ENCODE measurements at regions not wholly inside any gene's neighbourhood (a gene's known extent, or its start where the extent isn't known, plus 50 kb on each side); places are given as distances from the start of the nearest gene placed in this dataset.

DNA sequence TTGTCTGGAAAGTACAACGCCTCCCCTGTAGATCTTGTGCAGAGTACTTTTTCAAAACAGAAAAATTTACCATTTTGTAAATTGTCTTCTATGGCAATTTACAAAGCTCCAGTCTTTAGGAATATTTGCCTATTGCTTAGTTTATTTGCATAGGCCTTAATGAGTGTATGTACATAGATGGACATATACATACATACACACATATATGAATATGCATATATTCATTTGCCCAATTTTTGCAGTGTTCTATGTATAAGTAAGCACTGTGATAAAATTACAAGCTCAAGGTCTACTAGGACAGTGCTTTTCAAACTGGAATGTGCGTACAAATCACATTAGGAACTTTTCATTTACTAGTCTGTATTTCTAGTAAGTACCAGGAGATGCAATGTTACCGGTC, 301.3 kb upstream of the SMARCA2 start:
- no peak for DNase-seq

- DNase-seq: no peak
These were observed 297.3 kb upstream of the SMARCA2 start for GRCh38 chr9:1717882-1718281.

DNA sequence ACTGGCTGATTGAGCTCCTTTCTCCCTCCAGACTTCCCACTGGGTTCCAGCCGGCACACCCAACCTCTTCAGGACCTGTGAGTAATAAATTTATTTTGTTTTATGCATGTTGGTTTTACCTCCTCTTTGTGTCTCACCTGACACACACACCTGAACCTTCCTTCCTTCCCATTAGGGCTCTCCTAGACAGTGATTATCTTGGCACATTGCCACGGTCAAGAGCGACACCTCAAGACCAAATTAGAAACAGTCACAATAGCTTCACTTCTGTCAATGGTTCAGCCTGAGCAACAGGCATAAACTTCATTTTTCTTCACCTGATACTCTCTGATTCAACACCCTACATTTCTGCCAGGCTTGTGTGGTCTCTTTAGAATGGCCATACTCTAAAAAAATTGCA, 296.3 kb upstream of the SMARCA2 start:
- no peak for DNase-seq

DNA sequence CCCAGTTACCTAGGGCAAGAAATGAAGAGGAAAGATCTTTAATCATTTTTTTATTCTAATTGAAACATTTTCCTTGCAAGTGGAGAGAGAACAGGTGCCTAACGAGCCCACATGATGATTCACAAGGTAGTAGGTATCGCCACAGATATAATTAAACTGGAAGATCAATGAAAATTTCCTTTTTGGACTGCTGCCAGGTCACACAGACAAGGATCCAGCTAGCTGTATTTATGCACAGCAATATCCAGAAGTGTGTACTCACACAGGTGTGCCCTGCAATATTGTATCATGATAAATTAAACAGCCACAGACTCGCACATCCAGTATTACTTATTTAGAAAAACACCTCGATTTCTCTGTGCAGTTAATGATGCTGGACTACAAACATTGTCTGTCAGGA, 294.0 kb upstream of the SMARCA2 start:
- no peak for DNase-seq

GRCh38 chr9:1722404-1722803, 292.7 kb upstream of the SMARCA2 start:
- no peak for DNase-seq

DNA sequence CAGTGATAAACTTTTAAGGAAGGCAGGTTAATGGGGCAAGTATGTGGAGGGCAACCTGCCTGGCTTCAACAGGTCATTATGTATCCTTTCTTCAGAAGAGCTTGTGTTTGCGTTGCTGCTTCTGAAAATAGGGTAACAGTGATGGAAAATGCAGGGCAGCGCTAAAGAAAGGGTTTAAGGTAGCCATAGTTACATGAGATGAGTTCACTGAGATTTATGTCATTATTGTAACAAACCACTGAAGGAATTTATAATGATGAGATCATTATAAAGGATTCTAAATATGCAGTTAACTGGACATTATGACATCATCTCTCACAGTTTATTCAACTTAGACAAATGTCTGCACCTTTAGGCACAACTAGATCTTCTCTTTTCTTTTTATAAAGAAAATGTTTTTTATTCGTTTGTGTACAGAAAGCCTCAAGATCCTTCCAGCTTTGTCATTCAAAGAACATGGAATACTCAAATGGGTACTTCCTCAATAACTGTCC, 291.6 kb upstream of the SMARCA2 start:
- no peak for DNase-seq

DNA sequence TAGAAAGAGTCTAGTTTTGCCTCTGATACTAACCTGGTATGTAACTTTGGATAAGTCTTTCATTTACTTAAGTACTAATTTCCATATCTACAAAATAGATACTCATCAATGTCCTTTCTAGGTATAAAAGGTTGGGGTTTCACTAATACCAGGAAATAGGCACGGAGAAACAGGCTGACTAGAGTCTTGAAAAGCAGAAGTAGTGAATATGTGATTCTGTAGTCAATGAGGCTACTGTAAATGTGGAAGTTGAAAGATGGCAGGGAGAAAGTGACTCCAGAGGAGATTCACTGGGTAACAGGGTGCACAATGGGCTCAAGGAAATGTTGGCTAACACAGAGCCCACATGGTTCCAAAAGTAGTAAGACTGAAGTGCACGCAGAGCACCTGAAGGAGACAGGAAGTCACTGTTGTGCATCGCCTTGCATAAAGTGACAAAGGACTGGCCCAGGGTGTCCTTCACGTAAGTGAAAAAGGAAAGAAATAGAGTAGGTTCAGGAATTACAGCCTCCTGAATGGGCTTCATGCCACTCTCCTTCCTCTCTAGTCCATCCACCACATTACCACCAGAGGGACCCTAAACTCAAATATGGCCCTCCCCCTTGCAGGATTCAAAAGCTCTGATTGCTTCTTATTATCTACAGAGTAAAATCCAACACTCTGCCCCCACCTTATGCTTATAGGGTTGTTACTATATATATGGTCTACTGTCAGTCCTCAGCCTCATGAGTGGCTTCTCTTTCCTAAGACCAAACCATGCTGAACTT, 288.0 kb upstream of the SMARCA2 start:
- DNase-seq: no peak

DNA sequence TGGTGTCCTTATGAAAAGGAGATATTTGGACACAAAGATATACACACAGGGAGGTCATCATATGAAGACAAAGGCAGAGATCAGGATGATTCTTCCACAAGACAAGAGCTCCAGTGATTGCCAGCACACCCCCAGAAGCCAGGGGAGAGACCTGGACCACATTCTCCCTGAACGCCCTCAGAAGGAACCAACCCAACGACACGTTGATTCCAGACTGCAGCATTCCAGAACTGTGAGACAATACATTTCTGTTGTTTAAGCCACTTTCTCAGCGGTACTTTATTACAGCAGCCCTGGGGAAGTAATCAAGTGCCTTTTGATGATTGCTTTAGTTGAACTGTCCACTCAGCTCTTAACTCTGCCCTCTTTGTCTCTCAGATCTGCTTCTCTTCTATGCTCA, 285.5 kb upstream of the SMARCA2 start:
- DNase-seq: no peak

DNA sequence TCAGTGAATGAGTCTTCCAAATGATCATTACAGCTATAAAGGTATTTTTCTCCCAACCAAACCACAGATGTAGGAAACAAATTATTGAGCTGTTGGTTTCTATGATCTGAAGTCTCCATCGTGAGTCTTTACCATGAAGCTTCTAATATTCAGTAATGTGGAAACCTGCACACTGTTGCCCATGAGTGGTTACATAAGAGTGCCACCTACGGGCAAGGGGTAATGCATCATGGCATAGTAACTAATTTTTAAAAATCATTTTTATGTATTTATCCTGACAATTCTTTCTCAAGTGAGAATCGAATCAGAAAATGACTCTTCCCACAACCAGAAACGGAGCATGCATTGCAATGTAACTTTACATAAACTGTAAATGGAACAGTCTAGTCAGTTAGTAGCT, 282.5 kb upstream of the SMARCA2 start:
- DNase-seq: no peak

- no peak for DNase-seq
These were observed 276.5 kb upstream of the SMARCA2 start for GRCh38 chr9:1738511-1739100.

- DNase-seq: no peak
These were observed 271.8 kb upstream of the SMARCA2 start for GRCh38 chr9:1743121-1743960.

GRCh38 chr9:1745980-1746379, 269.2 kb upstream of the SMARCA2 start:
- no peak for DNase-seq

DNA sequence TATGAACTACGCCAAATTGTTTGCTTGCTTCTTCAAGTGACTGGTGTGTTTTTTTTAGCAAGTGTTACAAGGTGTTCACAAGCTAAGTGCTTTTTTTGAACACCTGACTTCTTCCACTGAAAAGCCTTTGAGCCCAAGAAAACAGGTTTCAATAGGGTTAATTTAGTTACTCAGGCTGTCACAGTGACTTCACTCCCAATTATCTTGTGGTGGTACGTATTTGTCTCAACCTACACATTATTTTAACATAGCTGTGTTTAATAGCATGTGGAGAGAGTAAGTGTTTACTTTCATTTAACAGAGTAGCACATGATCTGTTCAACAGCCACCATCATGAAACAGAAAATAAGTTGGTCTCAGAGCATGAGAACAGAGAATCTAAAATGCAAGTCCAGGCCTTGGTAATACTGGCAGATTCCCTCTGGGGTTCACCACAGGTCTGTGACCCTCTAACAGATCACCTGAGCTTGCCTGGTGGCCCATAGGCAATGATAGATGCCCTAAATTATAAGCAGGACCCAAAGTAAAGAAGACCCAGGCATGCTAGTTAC, 267.7 kb upstream of the SMARCA2 start:
- no peak for DNase-seq

DNA sequence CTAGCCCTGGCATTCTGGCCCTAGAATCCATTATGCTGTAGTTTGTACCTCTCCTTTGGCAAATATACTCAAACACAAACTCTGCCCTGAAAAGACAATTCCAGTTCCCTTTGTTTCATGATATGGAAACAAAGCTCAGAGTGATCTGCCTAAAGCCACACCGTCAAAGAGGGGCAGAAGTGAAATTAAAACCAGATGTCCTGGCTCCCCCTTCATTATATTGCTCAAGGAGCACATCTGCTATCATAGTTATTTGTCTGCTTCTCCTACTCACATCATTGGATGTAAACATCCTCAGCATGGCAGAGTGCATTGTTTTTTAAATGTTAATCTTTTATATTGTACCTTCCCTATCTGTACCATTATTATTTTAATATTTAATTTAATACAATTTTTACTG, 266.7 kb upstream of the SMARCA2 start:
- DNase-seq: no peak

- no peak for DNase-seq
These were observed 258.0 kb upstream of the SMARCA2 start for GRCh38 chr9:1757186-1757585.

DNA sequence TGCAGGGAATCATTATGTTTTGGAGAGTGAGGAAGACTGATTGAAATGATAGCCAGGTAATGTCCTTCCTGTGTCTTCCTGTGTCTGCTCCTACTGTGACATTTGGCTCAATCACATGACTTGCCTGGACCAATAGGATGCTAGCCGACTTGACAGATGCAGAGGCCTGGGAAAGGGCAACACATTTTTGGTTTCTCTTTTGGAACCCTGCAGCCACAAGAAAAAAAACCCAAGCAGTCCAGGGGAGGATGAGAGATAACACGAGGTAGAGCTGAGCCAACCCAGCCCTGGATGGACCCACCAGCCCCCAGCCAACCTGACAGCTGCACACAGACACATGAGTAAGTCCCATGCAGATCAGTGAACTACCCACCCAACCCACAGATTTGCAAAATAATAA, 256.1 kb upstream of the SMARCA2 start:
- DNase-seq: no peak

DNA sequence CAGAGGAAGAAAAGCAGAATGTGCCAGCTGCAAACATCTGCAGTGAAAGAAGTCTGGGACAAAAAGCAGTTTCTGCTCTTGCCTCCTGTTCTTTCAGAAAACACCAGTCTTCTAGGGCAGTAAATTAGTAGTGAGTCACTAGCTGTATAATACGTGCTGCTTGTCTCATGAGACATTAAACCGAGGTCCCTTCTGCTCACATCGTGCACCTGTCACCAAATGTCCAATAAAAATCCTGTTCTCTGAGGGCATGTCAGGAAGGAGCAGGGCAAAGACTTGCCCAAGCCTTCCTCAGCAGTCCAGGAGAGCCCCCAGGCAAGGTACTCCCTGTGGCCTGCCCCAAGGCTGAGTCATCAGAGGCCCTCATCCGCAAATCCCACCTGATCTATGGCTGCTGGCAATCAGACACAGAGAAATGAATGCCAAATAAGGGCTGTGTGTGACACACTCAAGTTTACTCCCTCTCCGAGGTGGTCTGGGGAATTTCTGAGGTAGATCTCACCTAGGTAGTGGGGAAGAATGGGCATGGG, 255.3 kb upstream of the SMARCA2 start:
- no peak for DNase-seq

- no peak for DNase-seq
These were observed 253.3 kb upstream of the SMARCA2 start for GRCh38 chr9:1761807-1762206.

- DNase-seq: no peak
These were observed 249.1 kb upstream of the SMARCA2 start for GRCh38 chr9:1766042-1766441.

GRCh38 chr9:1768561-1768960, 246.6 kb upstream of the SMARCA2 start:
- DNase-seq: no peak

DNA sequence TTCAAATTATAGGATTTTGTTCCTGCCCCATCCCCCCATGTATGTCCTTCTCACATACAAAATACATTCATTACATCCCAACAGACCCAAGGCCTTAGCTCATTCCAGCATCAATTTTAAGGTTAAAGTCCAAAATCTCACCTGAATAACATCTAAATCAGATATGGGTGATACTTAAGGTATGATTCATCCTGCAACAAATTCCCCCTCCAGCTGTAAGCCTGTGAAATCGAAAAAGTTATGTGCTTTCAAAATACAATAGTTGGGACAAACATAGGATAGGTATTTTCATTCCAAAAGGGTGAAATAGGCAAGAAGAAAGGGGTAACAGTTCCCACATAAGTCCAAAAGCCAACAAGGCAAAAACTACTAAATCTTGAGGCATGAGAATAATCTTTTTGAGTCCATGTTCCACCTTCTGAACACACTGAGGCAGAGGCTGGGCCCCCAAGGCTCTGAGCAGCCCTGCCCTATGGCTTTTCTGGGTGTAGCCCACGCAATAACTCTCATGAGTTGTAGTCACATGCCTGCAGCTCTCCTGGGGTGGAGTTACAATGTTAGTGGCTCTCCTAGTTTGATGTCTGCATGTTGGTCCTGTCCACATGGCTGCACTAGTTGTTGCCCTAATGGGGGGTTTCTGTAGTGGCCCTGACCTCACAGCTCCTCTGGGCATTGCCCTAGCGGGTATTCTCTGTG, 243.9 kb upstream of the SMARCA2 start:
- no peak for DNase-seq

- no peak for DNase-seq
These were observed 239.9 kb upstream of the SMARCA2 start for GRCh38 chr9:1775230-1775629.

DNA sequence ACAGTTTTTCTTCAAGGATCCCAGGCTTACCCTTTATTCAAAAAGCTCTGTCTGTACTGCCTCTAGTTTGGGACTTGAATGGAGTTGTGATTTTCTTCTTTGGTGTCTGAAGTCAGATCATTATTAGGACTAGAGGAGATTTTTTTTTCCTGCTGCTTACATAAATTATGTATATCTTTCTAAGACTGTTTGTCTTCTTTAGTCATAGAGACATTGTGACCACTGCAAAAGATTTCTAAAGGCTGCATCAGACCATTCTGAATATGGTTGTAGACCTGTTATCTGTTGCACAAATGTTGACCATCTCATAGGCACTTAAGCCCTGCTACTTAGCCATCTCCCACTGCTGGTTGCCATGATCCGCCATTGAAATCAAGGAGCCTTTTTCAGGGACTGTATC, 238.5 kb upstream of the SMARCA2 start:
- no peak for DNase-seq
